H7 (cell line): ENCODE measurements at regions not wholly inside any gene's neighbourhood (a gene's known extent, or its start where the extent isn't known, plus 50 kb on each side); places are given as distances from the start of the nearest gene placed in this dataset.

ENCODE experiments used
- DNase-seq: peaks from one replicate; pipeline ENCODE4 v3.0.0; 2012
- H3K27me3 ChIP-seq: 2 replicates; pipeline ENCODE4 v1.6.0; 2011; ENCODE audit warnings: mild to moderate bottlenecking, low read length; ENCODE audit not compliant: control insufficient read depth, insufficient read depth
- H3K36me3 ChIP-seq: replicated peaks from 2 replicates; pipeline ENCODE4 v1.5.1; 2011; ENCODE audit warnings: low read length; ENCODE audit not compliant: control insufficient read depth, insufficient read depth
- H3K4me3 ChIP-seq: 2 replicates; pipeline ENCODE4 v1.5.1; 2011; ENCODE audit warnings: low read depth, mild to moderate bottlenecking, control low read depth, low read length, moderate library complexity; ENCODE audit not compliant: insufficient read depth

DNA sequence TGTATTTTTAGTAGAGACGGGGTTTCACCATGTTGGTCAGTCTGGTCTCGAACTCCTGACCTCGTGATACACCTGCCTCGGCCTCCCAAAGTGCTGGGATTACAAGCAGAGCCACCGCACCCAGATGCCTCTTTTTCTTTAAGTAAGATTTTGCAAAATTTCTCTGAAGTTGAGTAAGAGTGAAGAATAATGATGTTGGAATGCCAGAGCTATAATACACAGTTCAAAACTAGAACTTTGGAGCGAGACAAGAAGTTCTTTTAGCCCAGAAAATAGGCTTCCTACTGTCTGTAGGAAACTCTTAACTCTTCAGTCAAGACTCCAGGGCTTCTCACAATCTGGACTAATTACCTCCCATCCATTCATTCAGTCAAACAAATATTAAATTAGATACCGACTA is 51.4 kb downstream of the MARCHF4 start:
- Histone ChIP-seq H3K27me3 (no peaks in the 10 kb centered on the region), H3K4me3 (no peak overlapping the region), H3K36me3 (no peaks in the 10 kb centered on the region)
- DNase-seq = no peak

DNA sequence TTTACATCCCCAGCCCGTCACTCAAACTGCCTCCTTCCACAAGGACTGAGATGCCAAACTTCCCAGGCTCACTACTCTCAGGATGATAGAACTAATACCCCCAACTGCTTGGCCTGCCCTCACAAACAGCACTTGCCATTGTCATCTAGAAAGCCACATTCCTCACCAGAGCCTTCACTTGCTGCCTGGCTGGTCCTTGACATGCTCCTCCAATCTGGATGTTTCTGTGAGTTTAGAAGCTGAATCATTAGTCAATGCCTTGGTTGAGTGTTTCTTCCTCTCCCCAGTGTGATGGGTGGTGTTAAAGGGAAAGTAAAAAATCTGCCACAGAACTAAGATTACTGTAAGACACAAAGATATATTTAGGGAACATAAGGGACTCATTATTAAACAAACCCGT is 52.5 kb downstream of the MARCHF4 start:
- H3K36me3 ChIP-seq = no peaks in the 10 kb centered on the region
- DNase-seq = peak; percentile 54
- no peak overlapping the region for H3K4me3 ChIP-seq
- H3K27me3 ChIP-seq = no peaks in the 10 kb centered on the region

DNA sequence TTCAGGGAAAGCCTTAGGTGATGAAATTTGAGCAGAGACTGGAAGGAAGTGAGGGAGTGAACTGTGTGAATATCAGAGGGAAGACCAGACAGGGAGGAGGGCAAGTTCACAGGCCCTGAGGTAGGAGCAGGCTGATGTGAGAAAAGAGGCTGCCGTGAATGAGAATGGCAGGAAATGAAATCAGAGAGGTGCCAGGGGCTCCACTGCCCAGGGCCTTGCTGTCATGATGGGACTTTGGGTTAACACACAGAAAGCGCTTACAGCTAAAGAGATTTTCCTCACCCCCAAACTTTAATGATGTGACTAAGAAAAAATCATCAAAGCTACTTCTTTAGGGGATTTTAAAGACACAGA is 53.8 kb downstream of the MARCHF4 start:
- DNase-seq = no peak
- H3K36me3 ChIP-seq = no peaks in the 10 kb centered on the region
- no peak overlapping the region for H3K4me3 ChIP-seq
- no peaks in the 10 kb centered on the region for H3K27me3 ChIP-seq

DNA sequence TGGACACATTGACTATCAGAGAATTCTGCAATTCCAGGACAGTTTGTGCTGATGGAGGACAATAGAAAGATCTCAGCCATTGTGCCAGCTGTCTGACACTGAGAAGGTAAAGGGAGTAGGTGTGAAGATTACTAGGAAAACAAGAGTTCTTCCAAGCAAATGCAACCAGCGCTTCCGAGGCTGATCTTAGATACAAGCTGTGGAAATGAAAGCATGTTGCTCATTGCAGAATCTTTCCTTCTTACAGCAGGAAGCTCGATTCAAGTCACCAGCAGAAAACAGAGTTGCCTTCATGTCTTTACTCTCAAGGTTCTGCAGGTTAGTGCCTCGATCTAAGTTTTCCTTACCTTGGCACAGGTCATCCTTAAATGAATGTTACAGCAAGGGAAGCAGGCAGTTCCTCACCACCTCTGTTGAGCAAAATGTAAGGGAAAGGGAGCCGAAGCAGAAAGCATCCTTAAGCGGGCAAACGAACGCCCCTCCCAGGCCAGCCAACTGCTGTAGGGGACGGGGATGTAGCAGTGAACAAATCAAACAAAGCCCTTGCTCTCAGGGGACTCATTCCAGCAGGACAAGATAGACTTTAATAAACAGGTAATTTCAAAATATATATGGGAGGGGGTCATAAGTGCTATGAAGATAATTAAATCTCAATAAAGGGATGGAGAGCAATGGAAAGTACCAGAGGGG is 54.3 kb downstream of the MARCHF4 start:
- Histone ChIP-seq H3K36me3 (no peaks in the 10 kb centered on the region), H3K27me3 (no peaks in the 10 kb centered on the region), H3K4me3 (no peak overlapping the region)
- DNase-seq = no peak

DNA sequence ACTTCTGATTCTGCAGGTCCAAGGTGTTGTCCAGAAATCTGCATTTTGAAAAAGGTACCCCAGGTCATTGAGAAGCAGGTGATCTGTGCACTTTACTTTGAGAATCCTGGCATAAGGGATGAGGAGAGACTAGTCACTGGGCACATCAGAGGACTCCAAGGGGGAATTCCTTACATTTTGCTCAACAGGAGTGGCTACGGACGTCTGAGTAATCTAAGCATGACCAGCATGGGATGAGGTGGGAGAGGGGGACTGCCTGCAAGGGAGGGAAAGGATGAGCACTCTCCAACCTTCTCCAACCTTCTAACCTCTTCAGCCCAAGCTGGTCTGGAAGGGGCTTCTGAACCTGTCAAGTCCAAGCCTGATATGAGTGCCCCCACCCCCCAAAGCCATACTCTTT is 55.5 kb downstream of the MARCHF4 start:
- no peaks in the 10 kb centered on the region for H3K36me3 ChIP-seq
- H3K27me3 ChIP-seq = no peaks in the 10 kb centered on the region
- H3K4me3 ChIP-seq = no peak overlapping the region
- DNase-seq = no peak

DNA sequence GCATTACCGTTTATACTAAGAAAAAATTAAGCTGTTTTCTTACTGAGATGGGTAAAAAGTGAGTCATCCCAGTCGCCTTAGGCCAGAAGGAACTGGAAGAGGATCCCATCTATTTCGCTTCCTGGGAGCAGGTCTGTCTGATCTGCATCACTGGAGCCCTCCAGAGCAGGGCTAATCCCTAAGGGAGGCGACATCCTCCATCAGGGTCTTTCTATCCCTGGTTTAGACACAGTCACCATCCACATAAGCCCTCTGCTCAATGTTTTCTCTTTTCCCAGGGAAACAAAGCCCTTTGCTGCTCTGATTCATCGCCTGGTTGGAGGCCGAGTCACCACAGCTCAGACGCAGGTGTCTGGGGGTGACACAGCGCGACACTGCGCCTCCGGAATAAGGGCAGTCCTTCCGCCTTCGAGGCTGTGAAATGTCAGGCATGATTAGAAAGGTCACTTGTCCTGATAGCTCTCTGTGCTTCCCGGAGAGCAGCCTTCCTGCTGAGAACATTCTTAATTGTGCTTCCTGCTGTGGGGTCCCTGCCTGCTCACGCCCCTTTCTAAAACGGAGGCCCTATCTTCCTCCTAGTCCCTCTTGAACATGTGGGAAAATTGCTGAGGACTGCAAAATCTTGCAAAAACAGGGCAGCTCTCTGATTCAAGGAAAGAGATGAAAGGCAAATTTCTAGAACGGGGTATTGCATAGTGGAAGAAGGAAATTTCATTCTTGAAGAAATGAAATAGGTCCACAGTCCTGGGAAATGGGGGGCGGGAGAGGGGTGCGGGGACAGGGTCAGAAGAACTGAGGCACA is 56.3 kb downstream of the MARCHF4 start:
- DNase-seq = no peak

DNA sequence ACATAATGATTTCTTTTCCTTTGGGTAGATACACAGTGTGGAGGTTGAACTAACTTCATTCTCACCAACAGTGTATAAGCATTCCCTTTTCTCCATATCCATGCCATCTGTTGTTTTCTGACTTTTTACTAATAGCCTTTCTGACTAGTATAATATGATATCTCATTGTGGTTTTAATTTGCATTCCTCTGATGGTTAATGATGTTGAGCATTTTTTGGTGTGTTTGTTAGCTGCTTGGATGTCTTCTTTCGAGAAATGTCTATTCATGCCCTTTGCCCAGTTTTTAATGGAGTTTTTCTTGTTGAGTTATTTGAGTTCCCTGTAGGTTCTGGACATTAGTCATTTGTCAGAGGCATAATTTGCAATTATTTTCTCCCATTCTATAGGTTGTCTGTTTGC is 59.8 kb downstream of the MARCHF4 start:
- no peak for DNase-seq
- Histone ChIP-seq H3K27me3 (no peaks in the 10 kb centered on the region), H3K36me3 (no peaks in the 10 kb centered on the region), H3K4me3 (no peak overlapping the region)

More for the DNA sequence above, 56.3 kb downstream of the MARCHF4 start:
- Histone ChIP-seq H3K4me3 (no peak overlapping the region), H3K27me3 (no peaks in the 10 kb centered on the region), H3K36me3 (no peaks in the 10 kb centered on the region)

DNA sequence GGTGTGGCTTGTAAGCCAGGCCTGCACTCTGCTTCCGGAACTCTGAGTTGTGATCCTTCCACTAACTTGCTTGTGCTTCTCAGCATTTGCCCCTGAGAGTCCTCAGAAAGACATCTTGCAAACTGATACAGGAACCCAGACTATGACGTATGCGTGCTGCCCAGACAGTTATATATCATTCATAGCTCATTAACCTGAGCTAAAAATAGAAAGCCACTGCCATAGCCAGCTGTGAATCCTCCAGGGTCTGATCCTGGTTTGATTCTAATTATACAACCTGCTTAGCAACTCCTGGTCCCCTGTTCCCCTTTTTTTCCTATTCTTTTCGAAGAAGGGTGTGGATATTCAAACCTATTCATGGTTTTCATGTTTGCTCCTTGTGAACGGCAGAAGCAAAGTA is 63.7 kb downstream of the MARCHF4 start:
- H3K36me3 ChIP-seq = no peaks in the 10 kb centered on the region
- no peaks in the 10 kb centered on the region; the same call in 1 of the 2 replicates for H3K27me3 ChIP-seq
- no peak for DNase-seq
- H3K4me3 ChIP-seq = no peak overlapping the region

DNA sequence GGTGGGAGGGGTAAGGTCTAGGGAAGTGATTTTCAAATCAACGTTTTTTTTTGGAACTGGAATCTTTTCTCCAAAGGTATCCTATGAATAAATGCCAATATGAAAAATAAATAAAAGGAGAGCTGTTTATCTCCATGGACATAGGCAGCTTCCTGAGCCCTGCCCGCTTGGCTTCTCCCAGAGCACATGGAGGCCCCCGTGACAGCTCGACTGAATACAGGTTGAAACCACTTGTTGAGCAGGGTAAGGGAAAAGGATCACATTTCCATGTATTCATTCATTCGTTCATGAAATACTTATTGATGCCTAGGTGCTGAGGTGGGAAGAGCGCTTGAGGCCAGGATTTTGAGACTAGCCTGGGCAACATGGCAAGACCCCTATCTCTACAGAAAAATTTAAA is 64.8 kb downstream of the MARCHF4 start:
- DNase-seq = no peak
- H3K36me3 ChIP-seq = no peaks in the 10 kb centered on the region
- no peaks in the 10 kb centered on the region; the same call in 1 of the 2 replicates for H3K27me3 ChIP-seq
- no peak overlapping the region for H3K4me3 ChIP-seq

DNA sequence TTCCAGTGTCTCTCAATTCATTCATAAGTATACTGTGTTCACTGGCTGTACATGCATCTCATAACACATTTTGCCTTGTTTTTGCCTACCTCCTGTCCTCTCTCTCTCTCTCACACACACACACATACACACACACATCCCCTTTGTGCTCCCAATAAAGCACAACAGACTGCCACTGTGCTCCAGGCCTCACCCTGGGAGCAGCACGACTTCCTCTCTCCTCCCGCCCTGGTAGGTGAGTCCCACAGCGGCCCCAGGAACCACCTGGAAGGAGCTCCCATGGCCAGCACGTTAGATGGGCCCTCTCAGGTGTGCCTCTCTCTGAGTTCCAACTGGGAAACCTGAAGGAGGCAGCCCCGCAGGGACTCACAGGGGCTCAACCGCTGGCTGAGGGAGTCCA is 65.4 kb downstream of the MARCHF4 start:
- H3K4me3 ChIP-seq = no peak overlapping the region
- H3K36me3 ChIP-seq = no peaks in the 10 kb centered on the region
- H3K27me3 ChIP-seq = no peaks in the 10 kb centered on the region; the same call in 1 of the 2 replicates
- DNase-seq = no peak

DNA sequence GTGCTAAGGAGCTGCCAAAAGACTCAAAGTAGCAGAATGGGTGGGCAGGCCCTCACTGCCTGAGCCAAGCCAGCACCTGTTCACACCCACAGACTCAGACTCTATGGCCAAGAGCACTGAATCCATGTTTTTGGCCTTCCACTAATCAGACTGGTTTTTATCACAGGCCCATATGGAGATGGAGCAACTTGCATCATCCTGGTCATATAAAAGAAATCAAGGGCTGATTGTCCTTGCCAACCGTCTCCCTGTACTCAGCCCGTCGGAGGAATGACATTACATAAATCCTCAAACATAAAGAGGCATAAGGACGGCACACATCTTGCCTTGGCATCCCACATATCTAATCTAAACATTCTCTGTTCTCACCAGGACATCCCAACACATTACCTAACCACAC is 66.7 kb downstream of the MARCHF4 start:
- no peak overlapping the region for H3K4me3 ChIP-seq
- H3K27me3 ChIP-seq = no peaks in the 10 kb centered on the region; the same call in 1 of the 2 replicates
- H3K36me3 ChIP-seq = no peaks in the 10 kb centered on the region
- no peak for DNase-seq

DNA sequence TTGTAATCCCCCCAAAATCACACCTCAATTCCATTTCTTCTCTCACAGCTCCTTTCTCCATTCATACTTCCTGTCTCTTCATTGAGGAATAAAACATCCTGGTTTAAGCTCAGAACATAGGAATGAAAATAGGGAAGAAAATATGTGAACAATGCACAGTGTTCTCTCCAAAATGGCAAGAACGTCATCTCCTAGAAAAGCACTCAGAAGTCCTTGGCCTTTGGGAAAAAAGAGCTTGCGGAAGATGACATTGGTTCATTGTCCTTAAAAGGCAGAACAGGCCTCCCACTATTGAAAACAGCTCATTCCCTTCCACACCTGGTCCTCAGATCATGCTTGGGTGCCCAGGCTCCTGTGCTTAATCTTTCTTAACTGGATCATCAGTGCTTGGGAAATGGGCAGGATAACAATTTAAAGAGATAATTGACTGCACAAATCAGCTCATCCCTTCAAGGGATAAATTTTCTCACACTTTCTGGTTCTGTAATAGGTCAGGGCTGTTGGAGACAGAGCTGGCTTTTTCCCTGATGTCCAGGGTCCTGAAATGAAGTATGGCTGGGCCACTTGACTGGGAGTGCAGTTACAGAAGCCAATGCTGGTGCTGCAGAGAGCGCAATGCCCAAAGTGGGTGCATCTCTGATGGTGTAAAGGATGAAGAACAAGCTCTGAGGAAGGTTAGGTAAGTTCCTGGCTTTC is 69.2 kb downstream of the MARCHF4 start:
- Histone ChIP-seq H3K4me3 (no peak overlapping the region), H3K36me3 (no peaks in the 10 kb centered on the region), H3K27me3 (no peaks in the 10 kb centered on the region; the same call in 1 of the 2 replicates)
- DNase-seq = no peak

DNA sequence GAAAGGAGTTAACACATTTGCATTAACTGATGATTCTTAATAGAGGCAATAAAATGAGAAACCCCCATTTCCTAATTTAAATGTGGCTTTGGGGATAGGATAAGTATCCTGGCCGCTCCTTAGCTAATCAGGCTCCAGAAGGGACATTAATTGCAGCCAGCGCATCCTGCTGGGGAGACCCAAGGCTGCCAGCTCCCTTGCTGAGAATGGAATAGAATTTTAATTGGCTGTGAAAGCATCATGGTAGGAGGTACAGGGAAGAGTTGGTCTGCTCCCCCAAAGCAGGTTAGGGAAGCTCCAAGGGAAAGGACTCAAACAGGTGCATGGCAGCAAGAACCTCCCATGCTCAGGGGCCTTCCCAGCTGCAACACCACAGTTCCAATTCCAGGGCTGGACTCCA is 71.4 kb downstream of the MARCHF4 start:
- no peak for DNase-seq

DNA sequence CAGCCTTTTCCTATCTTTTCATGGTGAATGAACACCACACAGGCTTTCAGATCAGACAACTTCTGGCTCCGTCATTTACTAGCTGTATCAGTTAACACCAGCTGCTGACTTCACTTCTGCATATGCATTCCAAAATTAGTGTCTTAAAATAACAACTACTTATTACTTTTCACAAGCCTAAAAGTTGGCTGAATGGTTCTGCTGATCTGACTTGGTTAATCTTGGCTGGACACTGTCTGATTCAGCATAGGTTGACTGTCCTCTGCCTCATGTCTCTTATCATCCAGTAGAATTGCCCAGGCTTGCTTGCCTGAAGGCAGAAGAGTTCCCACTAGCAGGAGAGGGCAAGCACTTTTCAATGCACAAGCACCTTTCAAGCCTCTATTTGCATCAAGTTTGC is 72.7 kb downstream of the MARCHF4 start:
- Histone ChIP-seq H3K36me3 (no peaks in the 10 kb centered on the region), H3K4me3 (no peak overlapping the region), H3K27me3 (no peaks in the 10 kb centered on the region; the same call in 1 of the 2 replicates)
- DNase-seq = no peak

More for the DNA sequence above, 71.4 kb downstream of the MARCHF4 start:
- no peak overlapping the region for H3K4me3 ChIP-seq
- no peaks in the 10 kb centered on the region; the same call in 1 of the 2 replicates for H3K27me3 ChIP-seq
- H3K36me3 ChIP-seq = no peaks in the 10 kb centered on the region
